HepG2 (cell line): ENCODE measurements at regions not wholly inside any gene's neighbourhood (a gene's known extent, or its start where the extent isn't known, plus 50 kb on each side); places are given as distances from the start of the nearest gene placed in this dataset.

Source experiments
- ADNP ChIP-seq: sonication (generic); formaldehyde crosslinking; IDR thresholded peaks from 2 replicates; pipeline ENCODE4 v1.4.0; 2020; ENCODE audit warnings: missing genetic modification reagents
- HNRNPH1 ChIP-seq: fragments of 200-400 bp; formaldehyde crosslinking; optimal IDR thresholded peaks from 2 replicates; pipeline ENCODE3; 2017; ENCODE audit warnings: mild to moderate bottlenecking, low read depth, low read length
- HOXA5 ChIP-seq: sonication (generic); formaldehyde crosslinking; IDR thresholded peaks from 2 replicates; pipeline ENCODE4 v1.4.0; 2020; ENCODE audit warnings: missing genetic modification reagents
- RFXAP ChIP-seq: sonication (generic); formaldehyde crosslinking; IDR thresholded peaks from 2 replicates; pipeline ENCODE4 v1.4.0; 2020; ENCODE audit warnings: missing genetic modification reagents, borderline replicate concordance
- SIN3B ChIP-seq: fragments of 150-350 bp; IDR thresholded peaks from 2 replicates; pipeline ENCODE4 v1.6.1; 2014; ENCODE audit warnings: low read length
- SSRP1 ChIP-seq: IDR thresholded peaks from 2 replicates; pipeline ENCODE4 v1.6.1; 2016; ENCODE audit warnings: control low read depth
- ZNF446 ChIP-seq: sonication (generic); formaldehyde crosslinking; IDR thresholded peaks from 2 replicates; pipeline ENCODE4 v1.5.0; 2020; ENCODE audit warnings: mild to moderate bottlenecking, missing genetic modification reagents
- TF ChIP-seq, protein P1 (sequence below): sonication (generic); formaldehyde crosslinking; IDR thresholded peaks from 2 replicates; pipeline ENCODE4 v1.4.0; 2020; ENCODE audit warnings: mild to moderate bottlenecking, missing genetic modification reagents
- TF ChIP-seq, protein P2 (sequence below), 2 experiments: IDR thresholded peaks; 2 replicates each; pipeline ENCODE4 v1.6.1; 2011 to 2012; ENCODE audit warnings: low read length in 2 of 2, borderline replicate concordance in 1 of 2, low read depth in 1 of 2, mild to moderate bottlenecking in 1 of 2, moderate library complexity in 1 of 2
- TF ChIP-seq, protein P3 (sequence below): IDR thresholded peaks from 2 replicates; pipeline ENCODE4 v1.6.1; 2016
- TF ChIP-seq, protein P4 (sequence below): sonication (generic); formaldehyde crosslinking; IDR thresholded peaks from 2 replicates; pipeline ENCODE4 v1.4.0; 2020; ENCODE audit warnings: low read depth, mild to moderate bottlenecking, missing genetic modification reagents
- TF ChIP-seq, protein P5 (sequence below): sonication (generic); formaldehyde crosslinking; IDR thresholded peaks from 2 replicates; pipeline ENCODE4 v1.4.0; 2020; ENCODE audit warnings: missing genetic modification reagents
- TF ChIP-seq, protein P6 (sequence below): sonication (generic); formaldehyde crosslinking; IDR thresholded peaks from 2 replicates; pipeline ENCODE4 v1.8.0; 2022; ENCODE audit warnings: mild to moderate bottlenecking, missing genetic modification reagents, moderate library complexity

DNA sequence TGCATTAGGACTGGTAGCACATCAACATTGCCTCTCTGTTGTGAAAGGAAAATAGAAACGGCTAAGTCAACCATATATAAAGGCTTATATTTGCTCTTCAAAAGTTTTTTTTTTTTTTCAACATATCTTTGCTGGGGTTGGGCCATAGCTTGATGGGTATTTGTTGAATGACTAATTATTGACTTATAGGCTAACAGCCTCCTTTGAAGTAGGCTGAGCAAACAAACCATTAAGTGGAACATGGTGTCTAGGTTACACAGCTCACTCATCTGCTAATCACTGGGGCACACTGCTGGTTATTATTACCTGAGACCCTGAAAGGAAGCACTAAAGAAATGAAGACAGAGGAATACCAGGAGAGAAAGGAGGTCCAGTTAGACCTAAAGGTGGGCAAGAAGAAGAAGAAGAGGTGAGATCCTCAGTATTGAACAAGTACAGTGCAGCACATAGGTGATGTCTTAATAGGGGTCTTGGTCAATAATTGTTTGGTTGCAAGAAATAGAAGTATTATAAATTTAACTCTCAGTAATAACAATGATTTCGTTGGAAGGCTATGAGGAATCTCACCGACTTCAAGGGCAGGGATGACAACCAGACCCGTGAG lies 139.4 kb downstream of the RPLP1 start (continued):
- TF ChIP-seq, protein P1, sequence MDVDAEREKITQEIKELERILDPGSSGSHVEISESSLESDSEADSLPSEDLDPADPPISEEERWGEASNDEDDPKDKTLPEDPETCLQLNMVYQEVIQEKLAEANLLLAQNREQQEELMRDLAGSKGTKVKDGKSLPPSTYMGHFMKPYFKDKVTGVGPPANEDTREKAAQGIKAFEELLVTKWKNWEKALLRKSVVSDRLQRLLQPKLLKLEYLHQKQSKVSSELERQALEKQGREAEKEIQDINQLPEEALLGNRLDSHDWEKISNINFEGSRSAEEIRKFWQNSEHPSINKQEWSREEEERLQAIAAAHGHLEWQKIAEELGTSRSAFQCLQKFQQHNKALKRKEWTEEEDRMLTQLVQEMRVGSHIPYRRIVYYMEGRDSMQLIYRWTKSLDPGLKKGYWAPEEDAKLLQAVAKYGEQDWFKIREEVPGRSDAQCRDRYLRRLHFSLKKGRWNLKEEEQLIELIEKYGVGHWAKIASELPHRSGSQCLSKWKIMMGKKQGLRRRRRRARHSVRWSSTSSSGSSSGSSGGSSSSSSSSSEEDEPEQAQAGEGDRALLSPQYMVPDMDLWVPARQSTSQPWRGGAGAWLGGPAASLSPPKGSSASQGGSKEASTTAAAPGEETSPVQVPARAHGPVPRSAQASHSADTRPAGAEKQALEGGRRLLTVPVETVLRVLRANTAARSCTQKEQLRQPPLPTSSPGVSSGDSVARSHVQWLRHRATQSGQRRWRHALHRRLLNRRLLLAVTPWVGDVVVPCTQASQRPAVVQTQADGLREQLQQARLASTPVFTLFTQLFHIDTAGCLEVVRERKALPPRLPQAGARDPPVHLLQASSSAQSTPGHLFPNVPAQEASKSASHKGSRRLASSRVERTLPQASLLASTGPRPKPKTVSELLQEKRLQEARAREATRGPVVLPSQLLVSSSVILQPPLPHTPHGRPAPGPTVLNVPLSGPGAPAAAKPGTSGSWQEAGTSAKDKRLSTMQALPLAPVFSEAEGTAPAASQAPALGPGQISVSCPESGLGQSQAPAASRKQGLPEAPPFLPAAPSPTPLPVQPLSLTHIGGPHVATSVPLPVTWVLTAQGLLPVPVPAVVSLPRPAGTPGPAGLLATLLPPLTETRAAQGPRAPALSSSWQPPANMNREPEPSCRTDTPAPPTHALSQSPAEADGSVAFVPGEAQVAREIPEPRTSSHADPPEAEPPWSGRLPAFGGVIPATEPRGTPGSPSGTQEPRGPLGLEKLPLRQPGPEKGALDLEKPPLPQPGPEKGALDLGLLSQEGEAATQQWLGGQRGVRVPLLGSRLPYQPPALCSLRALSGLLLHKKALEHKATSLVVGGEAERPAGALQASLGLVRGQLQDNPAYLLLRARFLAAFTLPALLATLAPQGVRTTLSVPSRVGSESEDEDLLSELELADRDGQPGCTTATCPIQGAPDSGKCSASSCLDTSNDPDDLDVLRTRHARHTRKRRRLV, result no peak
- TF ChIP-seq, protein P2, sequence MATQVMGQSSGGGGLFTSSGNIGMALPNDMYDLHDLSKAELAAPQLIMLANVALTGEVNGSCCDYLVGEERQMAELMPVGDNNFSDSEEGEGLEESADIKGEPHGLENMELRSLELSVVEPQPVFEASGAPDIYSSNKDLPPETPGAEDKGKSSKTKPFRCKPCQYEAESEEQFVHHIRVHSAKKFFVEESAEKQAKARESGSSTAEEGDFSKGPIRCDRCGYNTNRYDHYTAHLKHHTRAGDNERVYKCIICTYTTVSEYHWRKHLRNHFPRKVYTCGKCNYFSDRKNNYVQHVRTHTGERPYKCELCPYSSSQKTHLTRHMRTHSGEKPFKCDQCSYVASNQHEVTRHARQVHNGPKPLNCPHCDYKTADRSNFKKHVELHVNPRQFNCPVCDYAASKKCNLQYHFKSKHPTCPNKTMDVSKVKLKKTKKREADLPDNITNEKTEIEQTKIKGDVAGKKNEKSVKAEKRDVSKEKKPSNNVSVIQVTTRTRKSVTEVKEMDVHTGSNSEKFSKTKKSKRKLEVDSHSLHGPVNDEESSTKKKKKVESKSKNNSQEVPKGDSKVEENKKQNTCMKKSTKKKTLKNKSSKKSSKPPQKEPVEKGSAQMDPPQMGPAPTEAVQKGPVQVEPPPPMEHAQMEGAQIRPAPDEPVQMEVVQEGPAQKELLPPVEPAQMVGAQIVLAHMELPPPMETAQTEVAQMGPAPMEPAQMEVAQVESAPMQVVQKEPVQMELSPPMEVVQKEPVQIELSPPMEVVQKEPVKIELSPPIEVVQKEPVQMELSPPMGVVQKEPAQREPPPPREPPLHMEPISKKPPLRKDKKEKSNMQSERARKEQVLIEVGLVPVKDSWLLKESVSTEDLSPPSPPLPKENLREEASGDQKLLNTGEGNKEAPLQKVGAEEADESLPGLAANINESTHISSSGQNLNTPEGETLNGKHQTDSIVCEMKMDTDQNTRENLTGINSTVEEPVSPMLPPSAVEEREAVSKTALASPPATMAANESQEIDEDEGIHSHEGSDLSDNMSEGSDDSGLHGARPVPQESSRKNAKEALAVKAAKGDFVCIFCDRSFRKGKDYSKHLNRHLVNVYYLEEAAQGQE (IDR thresholded peaks at IDR 0.05; ENCODE audit: borderline replicate concordance in 1 of 2, low read depth in 1 of 2, low read length in 2 of 2), result peak in 1 of 2 experiments; percentile 88; a peak in 2 of 4 replicates
- TF ChIP-seq, protein P3, sequence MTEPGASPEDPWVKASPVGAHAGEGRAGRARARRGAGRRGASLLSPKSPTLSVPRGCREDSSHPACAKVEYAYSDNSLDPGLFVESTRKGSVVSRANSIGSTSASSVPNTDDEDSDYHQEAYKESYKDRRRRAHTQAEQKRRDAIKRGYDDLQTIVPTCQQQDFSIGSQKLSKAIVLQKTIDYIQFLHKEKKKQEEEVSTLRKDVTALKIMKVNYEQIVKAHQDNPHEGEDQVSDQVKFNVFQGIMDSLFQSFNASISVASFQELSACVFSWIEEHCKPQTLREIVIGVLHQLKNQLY (CRISPR knock-in tag), result peak; percentile 71; the same call in 1 of the 2 replicates
- TF ChIP-seq SSRP1, result no peak
- TF ChIP-seq SIN3B, result no peak
- TF ChIP-seq, protein P4, sequence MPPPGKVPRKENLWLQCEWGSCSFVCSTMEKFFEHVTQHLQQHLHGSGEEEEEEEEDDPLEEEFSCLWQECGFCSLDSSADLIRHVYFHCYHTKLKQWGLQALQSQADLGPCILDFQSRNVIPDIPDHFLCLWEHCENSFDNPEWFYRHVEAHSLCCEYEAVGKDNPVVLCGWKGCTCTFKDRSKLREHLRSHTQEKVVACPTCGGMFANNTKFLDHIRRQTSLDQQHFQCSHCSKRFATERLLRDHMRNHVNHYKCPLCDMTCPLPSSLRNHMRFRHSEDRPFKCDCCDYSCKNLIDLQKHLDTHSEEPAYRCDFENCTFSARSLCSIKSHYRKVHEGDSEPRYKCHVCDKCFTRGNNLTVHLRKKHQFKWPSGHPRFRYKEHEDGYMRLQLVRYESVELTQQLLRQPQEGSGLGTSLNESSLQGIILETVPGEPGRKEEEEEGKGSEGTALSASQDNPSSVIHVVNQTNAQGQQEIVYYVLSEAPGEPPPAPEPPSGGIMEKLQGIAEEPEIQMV (CRISPR knock-in tag), result no peak
- no peak for TF ChIP-seq RFXAP (CRISPR knock-in tag)
- TF ChIP-seq HOXA5 (CRISPR knock-in tag), result 0 out of 2 replicates have a peak, but pooled peaks have one; percentile 35
- no peak for TF ChIP-seq HNRNPH1
- TF ChIP-seq, protein P5, sequence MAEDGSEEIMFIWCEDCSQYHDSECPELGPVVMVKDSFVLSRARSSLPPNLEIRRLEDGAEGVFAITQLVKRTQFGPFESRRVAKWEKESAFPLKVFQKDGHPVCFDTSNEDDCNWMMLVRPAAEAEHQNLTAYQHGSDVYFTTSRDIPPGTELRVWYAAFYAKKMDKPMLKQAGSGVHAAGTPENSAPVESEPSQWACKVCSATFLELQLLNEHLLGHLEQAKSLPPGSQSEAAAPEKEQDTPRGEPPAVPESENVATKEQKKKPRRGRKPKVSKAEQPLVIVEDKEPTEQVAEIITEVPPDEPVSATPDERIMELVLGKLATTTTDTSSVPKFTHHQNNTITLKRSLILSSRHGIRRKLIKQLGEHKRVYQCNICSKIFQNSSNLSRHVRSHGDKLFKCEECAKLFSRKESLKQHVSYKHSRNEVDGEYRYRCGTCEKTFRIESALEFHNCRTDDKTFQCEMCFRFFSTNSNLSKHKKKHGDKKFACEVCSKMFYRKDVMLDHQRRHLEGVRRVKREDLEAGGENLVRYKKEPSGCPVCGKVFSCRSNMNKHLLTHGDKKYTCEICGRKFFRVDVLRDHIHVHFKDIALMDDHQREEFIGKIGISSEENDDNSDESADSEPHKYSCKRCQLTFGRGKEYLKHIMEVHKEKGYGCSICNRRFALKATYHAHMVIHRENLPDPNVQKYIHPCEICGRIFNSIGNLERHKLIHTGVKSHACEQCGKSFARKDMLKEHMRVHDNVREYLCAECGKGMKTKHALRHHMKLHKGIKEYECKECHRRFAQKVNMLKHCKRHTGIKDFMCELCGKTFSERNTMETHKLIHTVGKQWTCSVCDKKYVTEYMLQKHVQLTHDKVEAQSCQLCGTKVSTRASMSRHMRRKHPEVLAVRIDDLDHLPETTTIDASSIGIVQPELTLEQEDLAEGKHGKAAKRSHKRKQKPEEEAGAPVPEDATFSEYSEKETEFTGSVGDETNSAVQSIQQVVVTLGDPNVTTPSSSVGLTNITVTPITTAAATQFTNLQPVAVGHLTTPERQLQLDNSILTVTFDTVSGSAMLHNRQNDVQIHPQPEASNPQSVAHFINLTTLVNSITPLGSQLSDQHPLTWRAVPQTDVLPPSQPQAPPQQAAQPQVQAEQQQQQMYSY (CRISPR knock-in tag), result no peak
- no peak for TF ChIP-seq ZNF446 (CRISPR knock-in tag)
- TF ChIP-seq, protein P6, sequence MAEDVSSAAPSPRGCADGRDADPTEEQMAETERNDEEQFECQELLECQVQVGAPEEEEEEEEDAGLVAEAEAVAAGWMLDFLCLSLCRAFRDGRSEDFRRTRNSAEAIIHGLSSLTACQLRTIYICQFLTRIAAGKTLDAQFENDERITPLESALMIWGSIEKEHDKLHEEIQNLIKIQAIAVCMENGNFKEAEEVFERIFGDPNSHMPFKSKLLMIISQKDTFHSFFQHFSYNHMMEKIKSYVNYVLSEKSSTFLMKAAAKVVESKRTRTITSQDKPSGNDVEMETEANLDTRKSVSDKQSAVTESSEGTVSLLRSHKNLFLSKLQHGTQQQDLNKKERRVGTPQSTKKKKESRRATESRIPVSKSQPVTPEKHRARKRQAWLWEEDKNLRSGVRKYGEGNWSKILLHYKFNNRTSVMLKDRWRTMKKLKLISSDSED (CRISPR knock-in tag), result no peak
- TF ChIP-seq ADNP (CRISPR knock-in tag), result no peak
